Keratinocyte (primary cell): ENCODE measurements at regions not wholly inside any gene's neighbourhood (a gene's known extent, or its start where the extent isn't known, plus 50 kb on each side); places are given as distances from the start of the nearest gene placed in this dataset.

Source experiments
- EZH2 ChIP-seq: IDR thresholded peaks from one replicate; pipeline ENCODE4 v1.6.1; 2012; ENCODE audit warnings: inconsistent platforms, mild to moderate bottlenecking, low read length, moderate library complexity
- TF ChIP-seq, protein P1 (sequence below), 3 experiments: IDR thresholded peaks in 1 of 3; conservative IDR thresholded peaks in 1 of 3; optimal IDR thresholded peaks in 1 of 3; 2 replicates in 2 of 3; 3 replicates in 1 of 3; pipeline versions ENCODE3 to v1.5.1; 2011; ENCODE audit warnings: low read length in 3 of 3, mild to moderate bottlenecking in 3 of 3, moderate library complexity in 2 of 3, control low read depth in 1 of 3, inconsistent platforms in 1 of 3; ENCODE audit not compliant: insufficient read depth in 2 of 3; ENCODE audit errors: extremely low read depth in 1 of 3

DNA sequence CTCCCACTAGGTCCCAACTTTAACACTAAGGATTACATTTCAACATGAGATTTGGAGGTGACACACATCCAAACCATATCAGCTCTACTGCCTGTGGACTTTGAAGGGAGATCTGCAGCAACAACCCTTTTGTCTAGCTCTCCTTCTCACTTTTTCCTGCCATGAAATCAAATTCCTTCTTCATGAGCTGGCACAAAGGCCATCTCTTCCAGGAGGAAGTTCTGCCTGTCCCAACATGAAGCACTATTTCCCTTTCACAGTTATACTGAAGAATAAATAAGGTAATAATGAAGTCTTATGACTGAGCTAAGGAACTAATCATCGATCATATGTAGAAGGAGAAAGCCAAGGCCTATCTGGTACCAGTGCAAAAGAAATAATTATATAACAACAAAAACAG lies 253.5 kb upstream of the TENM4 start:
- TF ChIP-seq, protein P1, sequence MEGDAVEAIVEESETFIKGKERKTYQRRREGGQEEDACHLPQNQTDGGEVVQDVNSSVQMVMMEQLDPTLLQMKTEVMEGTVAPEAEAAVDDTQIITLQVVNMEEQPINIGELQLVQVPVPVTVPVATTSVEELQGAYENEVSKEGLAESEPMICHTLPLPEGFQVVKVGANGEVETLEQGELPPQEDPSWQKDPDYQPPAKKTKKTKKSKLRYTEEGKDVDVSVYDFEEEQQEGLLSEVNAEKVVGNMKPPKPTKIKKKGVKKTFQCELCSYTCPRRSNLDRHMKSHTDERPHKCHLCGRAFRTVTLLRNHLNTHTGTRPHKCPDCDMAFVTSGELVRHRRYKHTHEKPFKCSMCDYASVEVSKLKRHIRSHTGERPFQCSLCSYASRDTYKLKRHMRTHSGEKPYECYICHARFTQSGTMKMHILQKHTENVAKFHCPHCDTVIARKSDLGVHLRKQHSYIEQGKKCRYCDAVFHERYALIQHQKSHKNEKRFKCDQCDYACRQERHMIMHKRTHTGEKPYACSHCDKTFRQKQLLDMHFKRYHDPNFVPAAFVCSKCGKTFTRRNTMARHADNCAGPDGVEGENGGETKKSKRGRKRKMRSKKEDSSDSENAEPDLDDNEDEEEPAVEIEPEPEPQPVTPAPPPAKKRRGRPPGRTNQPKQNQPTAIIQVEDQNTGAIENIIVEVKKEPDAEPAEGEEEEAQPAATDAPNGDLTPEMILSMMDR (optimal IDR thresholded peaks at IDR 0.05 in 1 of 3, IDR thresholded peaks at IDR 0.05 in 1 of 3, conservative IDR thresholded peaks at IDR 0.05 in 1 of 3; ENCODE audit: extremely low read depth in 1 of 3, insufficient read depth in 2 of 3, low read length in 3 of 3) = no peak
- no peak for TF ChIP-seq EZH2
